Astrocyte of the hippocampus (primary cell): ENCODE measurements at regions not wholly inside any gene's neighbourhood (a gene's known extent, or its start where the extent isn't known, plus 50 kb on each side); places are given as distances from the start of the nearest gene placed in this dataset.
A peak's percentile ranks its signal among the peaks of the same experiment; 100 is the strongest.

Experiments used
- DNase-seq: peaks from one replicate; pipeline ENCODE4 v3.0.0; 2011; ENCODE audit warnings: low read depth, low spot score

DNA sequence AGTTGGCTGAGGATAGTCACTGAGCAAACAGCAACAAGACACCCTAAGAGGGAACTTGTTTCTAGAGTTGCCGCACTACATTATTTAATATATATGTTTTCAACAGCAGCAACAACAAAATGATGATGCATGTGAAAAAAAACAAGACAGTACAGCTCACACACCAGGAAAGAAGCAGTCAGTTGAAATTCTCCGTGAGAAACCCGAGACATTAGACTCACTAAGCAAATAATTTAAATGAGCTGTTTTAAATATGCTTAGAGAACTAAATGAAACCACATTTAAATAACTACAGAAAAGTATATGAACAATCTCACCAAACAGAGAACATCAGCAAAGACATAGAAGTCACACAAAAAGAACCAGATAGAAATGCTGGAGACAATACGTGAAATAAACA is 426.3 kb upstream of the PFKP start:
- DNase-seq, result no peak

DNA sequence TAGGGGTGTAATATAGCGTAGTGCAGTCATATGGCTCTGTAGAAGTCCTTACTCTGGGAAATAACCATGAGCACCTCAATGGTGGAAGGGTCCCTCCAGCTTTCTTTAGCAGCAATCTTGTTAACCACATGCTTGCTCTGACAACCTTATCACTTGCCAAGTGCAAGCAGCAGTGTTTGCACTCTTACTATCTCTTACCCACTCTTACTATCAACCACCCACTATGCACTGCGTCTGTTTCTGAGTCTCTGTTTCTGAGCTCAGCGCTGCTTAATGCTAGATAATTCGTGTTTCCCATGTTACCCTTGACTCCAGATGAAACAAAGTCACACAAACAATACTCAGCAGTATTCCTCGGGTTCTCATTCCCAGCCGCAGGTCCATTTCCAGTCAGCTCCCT is 433.7 kb upstream of the PFKP start:
- no peak for DNase-seq

DNA sequence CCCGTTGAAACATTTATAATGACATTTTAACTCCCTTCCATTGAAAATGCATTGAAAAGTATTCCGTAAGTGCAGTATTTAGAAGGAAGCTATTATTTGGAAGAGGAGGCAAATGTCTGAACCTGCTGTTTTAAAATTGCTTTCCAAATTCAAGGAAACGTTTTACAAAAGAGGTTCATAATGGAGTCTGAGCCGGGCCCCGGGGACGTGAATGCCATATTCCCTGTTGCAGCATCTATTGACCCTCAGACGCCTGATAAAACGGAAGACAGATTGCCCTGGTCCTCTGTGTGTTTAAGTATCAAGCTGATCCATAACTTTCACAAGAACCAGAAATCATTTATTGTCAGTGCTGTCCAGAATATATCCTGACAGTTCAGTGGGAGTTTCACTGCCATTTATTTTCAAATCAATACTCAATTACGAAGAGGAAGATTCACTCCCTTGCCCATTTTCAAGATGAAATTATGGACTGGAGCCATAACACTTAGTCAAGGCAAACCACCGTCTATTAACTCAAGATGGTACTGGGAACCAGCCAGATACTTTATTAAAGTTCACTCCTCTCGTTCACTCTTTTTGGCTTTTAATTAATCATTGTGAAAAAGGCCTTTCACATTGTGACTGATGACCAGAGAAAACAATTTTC is 435.7 kb upstream of the PFKP start:
- DNase-seq, result no peak

GRCh38 chr10:2628705-2629104 is 438.6 kb upstream of the PFKP start:
- no peak for DNase-seq

DNA sequence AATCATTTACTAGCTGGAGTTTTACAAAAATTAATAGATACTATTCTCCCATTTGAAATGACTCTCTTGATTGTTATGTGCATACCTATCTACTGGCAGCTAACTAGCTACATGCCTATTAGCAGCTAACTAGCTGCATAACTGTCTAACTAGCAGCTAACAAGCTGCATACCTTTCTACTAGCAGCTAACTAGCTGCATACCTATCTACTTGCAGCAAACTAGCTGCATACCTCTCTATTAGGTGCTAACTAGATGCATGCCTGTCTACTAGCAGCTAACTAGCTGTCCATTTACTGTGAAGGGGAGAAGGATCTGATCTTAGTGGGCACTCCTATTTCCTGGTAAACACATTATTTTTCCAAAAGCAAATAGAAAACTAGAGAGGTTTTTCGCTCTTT is 439.4 kb upstream of the PFKP start:
- DNase-seq, result no peak

DNA sequence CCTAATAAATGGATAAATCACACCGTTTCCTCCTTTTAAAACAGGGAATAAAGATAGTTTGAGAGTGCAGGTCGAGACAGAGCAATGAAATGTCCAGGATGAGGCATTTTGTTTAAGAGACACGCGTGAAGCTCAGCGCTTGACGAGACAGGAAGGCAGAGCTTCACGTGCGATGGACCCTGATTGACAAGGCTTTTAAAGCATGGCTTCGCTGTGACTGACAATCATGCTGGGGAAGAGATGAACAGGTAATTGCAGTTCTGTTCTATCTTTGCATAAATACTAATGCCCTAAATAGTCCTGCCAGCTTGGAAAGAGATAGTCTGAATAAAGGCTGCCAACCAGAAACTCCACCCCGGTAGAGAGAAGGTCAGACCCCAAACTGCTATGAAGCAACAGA is 442.3 kb upstream of the PFKP start:
- DNase-seq, result no peak

DNA sequence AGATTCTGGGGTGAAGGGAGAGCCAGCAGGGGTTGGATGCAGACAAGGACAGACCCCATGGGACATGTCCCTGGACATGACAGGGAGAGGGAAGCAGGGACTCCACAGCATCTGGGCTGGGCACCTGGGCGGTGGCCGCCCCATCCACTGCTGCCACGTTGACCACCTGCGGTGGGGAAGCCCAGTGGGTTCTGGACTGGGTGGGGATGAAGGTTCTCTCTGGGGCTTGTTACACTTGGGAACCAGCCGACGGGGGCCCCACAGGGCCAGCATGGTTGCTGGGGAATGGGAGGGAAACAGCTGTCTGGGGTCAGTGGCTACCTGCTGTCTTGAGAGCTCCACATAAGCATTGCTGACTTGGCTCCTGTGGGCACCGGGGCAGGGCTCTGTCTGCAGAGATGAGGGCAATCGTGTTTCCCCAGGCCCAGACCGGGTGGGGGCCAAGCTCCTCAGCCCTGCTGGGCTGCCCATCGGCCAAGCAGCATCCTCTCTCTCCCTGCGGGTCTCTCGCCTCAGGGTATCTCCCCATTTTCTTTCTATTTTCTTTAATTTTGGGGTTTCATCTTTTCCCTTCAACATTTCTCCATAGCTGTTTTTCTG is 443.6 kb upstream of the PFKP start:
- DNase-seq, result no peak

DNA sequence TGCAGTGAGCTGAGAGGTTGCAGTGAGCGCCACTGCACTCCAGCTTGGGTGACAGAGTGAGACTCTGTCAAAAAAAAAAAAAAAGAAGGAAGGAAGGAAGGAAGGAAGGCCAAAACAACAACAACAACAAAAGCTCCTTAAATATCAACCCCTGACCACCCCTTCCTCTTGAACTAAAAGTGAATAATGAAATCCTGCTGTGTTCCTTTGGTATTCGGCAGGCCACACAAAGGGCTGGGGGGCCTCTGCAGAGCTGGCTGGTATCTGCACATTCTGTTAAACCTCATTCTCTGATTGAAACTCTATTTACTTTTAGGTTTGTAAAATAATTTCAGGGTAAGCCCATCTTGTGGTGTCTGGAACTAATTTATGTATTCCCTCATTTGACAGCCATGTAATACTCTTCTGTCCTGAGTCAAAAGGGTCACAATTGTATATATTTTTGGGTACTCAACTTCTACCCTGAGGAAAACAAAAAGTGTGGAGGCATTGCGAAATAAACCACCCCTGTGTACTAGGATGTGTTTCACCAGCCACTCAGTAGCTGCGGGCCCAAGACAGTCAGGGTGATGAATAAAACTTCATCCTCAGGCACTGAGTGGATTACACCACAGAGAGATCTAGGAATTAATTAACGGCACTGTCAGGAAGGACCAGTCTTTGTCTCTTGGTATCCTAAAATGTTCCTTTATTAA is 446.4 kb upstream of the PFKP start:
- DNase-seq, result no peak

GRCh38 chr10:2619916-2620315 is 447.4 kb upstream of the PFKP start:
- no peak for DNase-seq

GRCh38 chr10:2619472-2619871 is 447.9 kb upstream of the PFKP start:
- DNase-seq, result peak; percentile 29

DNA sequence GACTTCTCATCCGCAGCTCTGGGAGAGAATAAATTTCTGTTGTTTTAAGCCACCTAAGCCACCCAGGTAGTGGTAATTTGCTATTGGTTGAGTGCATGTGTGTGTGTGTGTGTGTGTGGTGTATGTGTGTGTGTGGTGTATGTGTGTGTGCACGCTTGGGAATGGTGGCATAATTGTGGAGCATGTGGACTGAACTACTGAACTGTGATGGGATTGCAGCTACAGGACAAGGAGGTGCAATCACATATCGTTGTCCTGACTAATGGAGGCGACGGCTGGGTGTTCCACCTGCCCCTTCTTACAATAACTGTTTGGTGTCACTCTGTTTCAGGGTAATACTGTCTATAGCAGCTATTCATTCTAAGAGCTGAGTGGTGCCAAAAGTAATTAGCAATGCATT is 448.7 kb upstream of the PFKP start:
- no peak for DNase-seq

GRCh38 chr10:2616215-2616614 is 451.1 kb upstream of the PFKP start:
- no peak for DNase-seq

- DNase-seq, result no peak
Measured at GRCh38 chr10:2611603-2612002, 455.7 kb upstream of the PFKP start.

- DNase-seq, result no peak
Measured at GRCh38 chr10:2610946-2611345, 456.4 kb upstream of the PFKP start.

GRCh38 chr10:2604891-2605290 is 462.5 kb upstream of the PFKP start:
- no peak for DNase-seq

DNA sequence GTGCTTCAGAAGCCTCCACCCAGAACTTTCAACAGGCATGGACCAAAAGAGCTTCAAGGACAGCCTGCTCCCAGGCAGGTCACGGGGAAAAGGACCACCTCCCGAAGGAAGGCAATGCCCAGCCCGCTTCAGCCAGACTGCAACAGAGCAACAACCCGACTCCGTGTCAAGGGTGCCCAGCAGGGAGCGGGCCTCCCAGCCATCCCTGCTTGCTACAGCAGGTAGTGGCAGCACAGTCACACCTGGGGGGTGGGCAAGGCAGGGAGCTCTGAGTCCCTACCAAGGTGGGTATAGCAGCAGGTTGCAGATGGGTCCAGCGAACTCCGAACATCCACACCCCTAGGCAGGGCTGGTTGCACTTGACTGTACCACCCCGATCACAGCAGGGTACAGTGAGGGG is 467.8 kb upstream of the PFKP start:
- no peak for DNase-seq

- DNase-seq, result no peak
Measured at GRCh38 chr10:2592360-2593160, 474.8 kb upstream of the PFKP start.

DNA sequence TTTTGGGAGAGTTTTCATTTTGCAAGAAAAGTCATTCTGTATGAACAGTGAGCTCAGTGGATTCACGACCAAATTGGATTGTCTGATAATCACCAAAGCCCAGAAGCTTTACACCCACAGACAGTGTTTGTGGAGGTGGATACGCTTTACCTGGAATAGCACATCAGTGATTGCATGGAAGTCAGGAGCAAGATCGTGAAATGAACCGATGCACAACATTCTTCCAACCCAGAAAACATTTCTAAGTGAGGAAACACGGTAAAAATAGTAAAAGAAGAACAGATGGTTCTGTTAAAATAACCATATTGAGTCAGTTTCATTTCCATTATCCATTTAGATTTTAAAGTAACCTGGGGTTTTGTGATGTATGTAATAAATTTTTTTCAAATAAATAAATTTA is 478.2 kb upstream of the PFKP start:
- no peak for DNase-seq

GRCh38 chr10:2584385-2584784 is 483.0 kb upstream of the PFKP start:
- DNase-seq, result no peak

DNA sequence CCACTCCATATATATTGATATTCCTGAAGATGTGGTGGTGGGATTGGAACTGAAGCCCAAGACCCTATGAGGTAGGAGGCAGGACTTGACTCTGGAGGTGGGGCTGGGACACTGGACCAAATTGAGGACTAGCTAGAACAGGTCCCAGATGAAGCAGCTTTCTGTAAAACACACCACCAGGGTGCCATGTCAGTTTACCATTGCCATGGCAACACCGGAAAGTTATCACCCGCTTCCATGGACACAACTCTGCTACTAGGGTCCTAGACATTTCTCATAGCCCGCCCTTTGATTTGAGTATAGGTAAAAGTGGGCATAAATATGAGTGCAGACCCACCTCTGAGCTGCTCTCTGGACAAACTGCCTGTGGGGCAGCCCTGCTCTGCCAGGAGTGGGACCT is 490.5 kb upstream of the PFKP start:
- no peak for DNase-seq

DNA sequence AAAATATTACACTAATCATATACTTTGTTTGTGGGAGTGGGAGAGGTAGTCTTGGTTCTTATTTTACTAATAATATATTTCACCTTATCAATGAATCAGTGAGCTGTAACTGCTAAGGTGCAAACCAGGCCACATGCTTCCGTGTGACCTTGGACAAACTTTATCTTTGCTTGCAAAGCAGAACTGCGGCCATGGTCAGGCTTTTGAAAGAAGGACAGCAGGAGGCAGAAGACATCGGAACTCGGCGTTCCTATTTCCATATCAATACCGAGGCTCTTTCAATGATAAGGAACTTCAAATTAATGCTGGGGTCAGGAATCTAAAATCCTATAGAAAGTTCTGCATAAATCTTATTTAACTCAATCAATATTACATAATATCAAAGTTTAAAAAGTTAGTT is 491.9 kb upstream of the PFKP start:
- DNase-seq, result no peak

- no peak for DNase-seq
Measured at GRCh38 chr10:2572611-2573010, 494.7 kb upstream of the PFKP start.

DNA sequence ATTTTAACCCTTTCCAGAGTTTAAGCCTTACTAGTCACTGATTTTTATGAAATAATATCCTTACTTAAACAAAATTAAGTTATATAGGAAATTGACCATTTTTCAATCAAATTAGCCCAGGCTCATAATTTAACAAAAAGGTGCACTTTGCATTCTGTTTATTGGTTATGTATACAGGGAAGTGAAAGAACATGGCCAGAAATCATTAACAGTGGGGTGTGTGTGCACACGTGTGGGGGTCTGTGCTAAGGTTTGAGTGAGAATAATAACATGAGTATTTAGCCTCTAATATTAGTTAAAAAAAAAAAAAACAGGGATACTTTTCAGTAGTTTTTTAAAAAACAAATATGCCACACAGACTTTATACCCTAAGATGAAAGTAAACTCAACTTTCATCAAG is 510.5 kb upstream of the PFKP start:
- no peak for DNase-seq
